DMS53 treated with DMSO at 0.1 percent for 48 hours (cell line): ENCODE measurements at regions not wholly inside any gene's neighbourhood (a gene's known extent, or its start where the extent isn't known, plus 50 kb on each side); places are given as distances from the start of the nearest gene placed in this dataset.
"Not testable (repeated sequence)": the region's sequence is repeated elsewhere in the genome, so short reads cannot be mapped to it uniquely, and the experiment has no call there.

Experiments used
- DNase-seq: peaks from one replicate; lab custom pipeline; 2025; ENCODE audit not compliant: unreplicated experiment; lab: John Stamatoyannopoulos, UW

GRCh38 chr6:78771586-78771985 is 95.8 kb upstream of the IRAK1BP1 start:
- DNase-seq: no peak

GRCh38 chr6:78781001-78781400 is 86.3 kb upstream of the IRAK1BP1 start:
- DNase-seq: no peak

- DNase-seq: not testable (repeated sequence)
Measured at GRCh38 chr6:78783366-78783765, 84.0 kb upstream of the IRAK1BP1 start.

- DNase-seq: no peak
Measured at GRCh38 chr6:78797270-78797669, 70.1 kb upstream of the IRAK1BP1 start.

- no peak for DNase-seq
Measured at GRCh38 chr6:78799682-78800081, 67.7 kb upstream of the IRAK1BP1 start.

GRCh38 chr6:78806792-78807191 is 60.6 kb upstream of the IRAK1BP1 start:
- not testable (repeated sequence) for DNase-seq

- not testable (repeated sequence) for DNase-seq
Measured at GRCh38 chr6:78807655-78808355, 59.5 kb upstream of the IRAK1BP1 start.

- no peak for DNase-seq
Measured at GRCh38 chr6:78808356-78808891, 58.9 kb upstream of the IRAK1BP1 start.

GRCh38 chr6:78808933-78809332 is 58.4 kb upstream of the IRAK1BP1 start:
- DNase-seq: no peak

GRCh38 chr6:78810146-78810545 is 57.2 kb upstream of the IRAK1BP1 start:
- peak; percentile 27 for DNase-seq

- DNase-seq: no peak
Measured at GRCh38 chr6:78810698-78811097, 56.7 kb upstream of the IRAK1BP1 start.
